WERI-Rb-1 (cell line): ENCODE measurements at regions not wholly inside any gene's neighbourhood (a gene's known extent, or its start where the extent isn't known, plus 50 kb on each side); places are given as distances from the start of the nearest gene placed in this dataset.

Experiments
- DNase-seq: peaks from one replicate; pipeline ENCODE4 v3.0.0-alpha.2; 2020
- H3K27ac ChIP-seq: fragments of 250-450 bp; sonication (Bioruptor Pico); 2 replicates; pipeline ENCODE4 v1.5.1; 2020; ENCODE audit warnings: mild to moderate bottlenecking, moderate library complexity
- H3K27me3 ChIP-seq: fragments of 250-450 bp; sonication (Bioruptor Pico); 2 replicates; pipeline ENCODE4 v1.5.1; 2021; ENCODE audit warnings: mild to moderate bottlenecking, low read depth, moderate library complexity; ENCODE audit not compliant: insufficient read depth, severe bottlenecking
- H3K36me3 ChIP-seq: fragments of 250-450 bp; sonication (Bioruptor Pico); 2 replicates; pipeline ENCODE4 v1.5.1; 2020; ENCODE audit warnings: mild to moderate bottlenecking, moderate library complexity
- H3K4me3 ChIP-seq: 2 replicates; pipeline ENCODE4 v1.5.1; 2011; ENCODE audit warnings: low read depth, mild to moderate bottlenecking, control low read depth, low read length
- H3K9me3 ChIP-seq: fragments of 250-450 bp; sonication (Bioruptor Pico); 2 replicates; pipeline ENCODE4 v1.5.1; 2021; ENCODE audit warnings: mild to moderate bottlenecking, moderate library complexity; ENCODE audit not compliant: severe bottlenecking
- CTCF ChIP-seq: IDR thresholded peaks from 2 replicates; pipeline ENCODE4 v1.5.1; 2011; ENCODE audit warnings: low read depth, mild to moderate bottlenecking, control low read depth, inconsistent platforms, low read length

- Histone ChIP-seq H3K36me3 (no peaks in the 10 kb centered on the region), H3K4me3 (no peak overlapping the region), H3K27ac (no peak overlapping the region), H3K27me3 (no peaks in the 10 kb centered on the region), H3K9me3 (no peaks in the 10 kb centered on the region)
- no peak for TF ChIP-seq CTCF
- no peak for DNase-seq
These were observed 374.5 kb upstream of the NBEA start for GRCh38 chr13:34567597-34567996.

GRCh38 chr13:34570698-34571353, 371.2 kb upstream of the NBEA start:
- DNase-seq, result no peak
- H3K4me3 ChIP-seq, result no peak overlapping the region
- no peak for TF ChIP-seq CTCF
- H3K27ac ChIP-seq, result no peak overlapping the region
- no peaks in the 10 kb centered on the region for H3K9me3 ChIP-seq
- no peaks in the 10 kb centered on the region for H3K27me3 ChIP-seq
- H3K36me3 ChIP-seq, result no peaks in the 10 kb centered on the region

- H3K9me3 ChIP-seq, result no peaks in the 10 kb centered on the region
- DNase-seq, result no peak
- H3K36me3 ChIP-seq, result no peaks in the 10 kb centered on the region
- H3K4me3 ChIP-seq, result no peak overlapping the region
- no peak overlapping the region for H3K27ac ChIP-seq
- no peak for TF ChIP-seq CTCF
- H3K27me3 ChIP-seq, result no peaks in the 10 kb centered on the region
These were observed 370.4 kb upstream of the NBEA start for GRCh38 chr13:34571716-34572115.

- DNase-seq, result no peak
- H3K36me3 ChIP-seq, result no peaks in the 10 kb centered on the region
- no peak for TF ChIP-seq CTCF
These were observed 365.0 kb upstream of the NBEA start for GRCh38 chr13:34577051-34577450.

GRCh38 chr13:34578471-34578870, 363.6 kb upstream of the NBEA start:
- TF ChIP-seq CTCF, result no peak
- Histone ChIP-seq H3K27me3 (no peaks in the 10 kb centered on the region), H3K4me3 (no peak overlapping the region), H3K9me3 (no peaks in the 10 kb centered on the region), H3K27ac (no peak overlapping the region), H3K36me3 (no peaks in the 10 kb centered on the region)
- no peak for DNase-seq

More at GRCh38 chr13:34577051-34577450, 365.0 kb upstream of the NBEA start:
- Histone ChIP-seq H3K27me3 (no peaks in the 10 kb centered on the region), H3K4me3 (no peak overlapping the region), H3K27ac (no peak overlapping the region), H3K9me3 (no peaks in the 10 kb centered on the region)

- Histone ChIP-seq H3K27me3 (no peaks in the 10 kb centered on the region), H3K9me3 (no peaks in the 10 kb centered on the region), H3K4me3 (no peak overlapping the region), H3K36me3 (no peaks in the 10 kb centered on the region), H3K27ac (no peak overlapping the region)
- no peak for TF ChIP-seq CTCF
- no peak for DNase-seq
These were observed 363.2 kb upstream of the NBEA start for GRCh38 chr13:34578917-34579316.
